ENCODE measurements at regions not wholly inside any gene's neighbourhood (a gene's known extent, or its start where the extent isn't known, plus 50 kb on each side); places are given as distances from the start of the nearest gene placed in this dataset.
"Not testable (repeated sequence)": the region's sequence is repeated elsewhere in the genome, so short reads cannot be mapped to it uniquely, and the experiment has no call there.

- DNase-seq (ENCODE audit: low read depth in 2 of 2) = no peak
Observed at GRCh38 chr7:156547884-156548561, 92.6 kb upstream of the RNF32 start.

- DNase-seq (ENCODE audit: low read depth in 2 of 2) = no peak
Observed at GRCh38 chr7:156545979-156546378, 94.6 kb upstream of the RNF32 start.

DNA sequence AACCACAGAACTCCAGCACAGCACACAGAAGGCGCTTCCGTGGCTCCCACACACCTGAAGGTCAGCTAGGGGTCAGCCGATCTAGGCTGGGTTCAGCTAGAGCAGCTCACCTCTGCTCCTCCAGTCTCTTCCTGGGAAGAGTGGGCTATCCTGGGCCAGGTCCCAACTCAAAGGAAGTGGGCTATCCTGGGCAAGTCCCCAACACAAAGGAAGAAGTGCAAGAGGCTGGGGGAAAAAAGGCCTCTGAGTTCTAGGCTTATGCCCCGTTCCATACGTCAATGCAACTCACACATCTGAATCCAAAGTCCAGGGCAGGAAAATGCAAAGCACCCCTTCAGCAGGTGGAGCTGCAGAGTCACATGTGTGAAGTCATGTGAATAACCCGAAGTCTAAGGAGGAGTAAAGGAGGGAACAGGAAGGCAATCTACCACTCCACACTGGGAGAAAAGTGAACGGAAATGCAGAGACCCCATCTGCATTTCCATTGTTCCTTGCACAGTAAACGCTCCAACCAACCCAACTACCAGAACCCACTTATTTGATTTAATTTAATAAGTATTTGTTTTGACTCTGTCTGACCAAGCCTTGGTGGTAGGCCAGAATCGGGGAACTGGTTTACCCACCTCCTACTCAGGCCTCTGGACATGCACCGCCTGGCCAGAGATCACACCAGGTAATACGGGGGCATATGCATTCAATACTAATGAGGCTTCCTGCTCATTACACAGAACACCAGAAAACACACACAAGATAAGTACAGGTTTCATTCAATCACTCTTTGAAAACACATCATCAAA lies 95.5 kb upstream of the RNF32 start:
- DNase-seq (ENCODE audit: low read depth in 2 of 2) = no peak

DNA sequence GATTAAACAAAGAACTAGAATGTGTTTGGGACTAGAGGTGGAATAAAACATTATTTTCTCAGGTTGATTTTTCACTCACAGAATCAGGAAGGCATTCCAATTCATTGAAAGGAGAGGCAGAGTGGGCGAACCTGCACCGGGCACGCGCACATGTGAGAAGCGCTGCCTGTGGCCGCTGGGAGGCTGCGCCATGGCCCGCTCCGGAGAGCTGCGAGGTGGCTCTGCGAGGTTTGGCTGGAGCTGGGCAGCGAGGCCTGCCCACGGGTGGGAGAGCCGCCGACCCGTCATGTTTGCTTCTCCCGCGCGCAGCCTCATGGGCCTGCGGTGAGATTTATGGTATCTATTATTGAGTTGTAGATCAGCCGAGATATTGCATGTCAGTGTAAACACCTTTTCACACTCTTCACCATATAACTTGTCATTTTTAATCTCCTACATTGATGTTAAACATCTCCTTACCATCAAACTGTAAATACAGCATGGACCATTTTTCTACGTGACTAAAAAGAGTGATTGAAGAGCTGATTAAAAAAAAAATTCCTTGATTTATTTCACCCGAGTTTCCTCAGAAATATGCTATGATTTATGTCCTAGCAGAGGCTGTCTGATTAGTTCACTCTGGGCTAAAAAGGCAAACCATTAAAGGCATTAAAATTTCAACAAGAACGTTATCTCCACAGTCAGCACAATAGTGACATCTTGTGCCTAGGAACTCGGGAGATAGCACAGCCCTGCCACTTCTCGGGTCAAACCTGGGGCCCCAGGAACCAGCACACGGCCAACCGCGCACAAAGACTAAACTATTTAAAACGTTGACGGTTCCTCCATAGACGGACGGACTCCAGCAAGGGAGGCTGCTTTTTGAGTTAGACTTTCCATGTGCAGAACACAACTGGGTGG lies 96.6 kb upstream of the RNF32 start:
- no peak for DNase-seq (ENCODE audit: low read depth in 2 of 2)

DNA sequence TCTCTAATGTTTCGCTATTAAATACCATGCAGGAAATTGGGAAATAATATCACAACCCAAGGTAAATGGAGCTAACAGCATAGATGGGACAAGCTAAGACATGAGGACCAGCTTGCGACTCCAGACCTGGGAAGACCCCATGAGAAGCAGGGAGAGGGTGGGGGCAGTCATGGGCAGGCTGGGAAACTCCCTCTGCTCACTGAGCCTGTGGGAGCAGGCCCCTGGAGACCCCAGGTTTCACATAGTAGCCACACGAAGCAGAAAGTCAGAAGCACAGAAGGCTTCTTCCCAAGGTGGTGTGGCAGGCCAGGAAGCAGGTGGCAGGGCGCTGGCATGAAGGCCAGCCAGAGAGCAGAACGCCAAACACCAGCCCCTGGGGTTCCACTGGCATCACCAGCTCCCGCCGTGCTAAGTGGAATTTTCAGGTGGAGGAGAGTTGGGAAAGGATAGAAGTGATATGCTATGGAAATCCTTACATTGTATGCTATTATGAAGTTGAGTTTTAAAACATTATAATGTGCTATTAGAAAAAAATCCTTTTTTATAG lies 99.9 kb upstream of the RNF32 start:
- no peak for DNase-seq (ENCODE audit: low read depth in 2 of 2)

- no peak for DNase-seq (ENCODE audit: low read depth in 2 of 2)
Observed at GRCh38 chr7:156539999-156540398, 100.6 kb upstream of the RNF32 start.

DNA sequence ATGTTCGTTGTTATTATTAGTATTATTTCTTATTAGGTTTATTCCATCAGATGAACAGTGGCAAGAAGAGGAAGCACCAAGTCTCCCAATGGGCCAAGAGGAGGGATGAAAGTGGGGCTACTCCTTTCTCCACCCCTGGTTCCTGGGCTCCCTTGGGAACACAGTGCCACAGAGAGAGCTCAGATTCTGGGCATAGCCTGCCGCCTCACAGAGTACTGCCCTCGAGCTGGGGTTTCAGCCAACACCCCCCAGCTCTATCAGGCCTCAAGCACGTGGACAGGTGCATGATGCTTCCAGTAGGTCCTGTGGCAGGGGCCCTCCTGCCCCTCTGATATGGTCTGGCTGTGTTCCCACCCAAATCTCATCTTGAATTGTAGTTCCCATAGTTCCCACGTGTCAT lies 103.6 kb upstream of the RNF32 start:
- no peak for DNase-seq (ENCODE audit: low read depth in 2 of 2)

DNA sequence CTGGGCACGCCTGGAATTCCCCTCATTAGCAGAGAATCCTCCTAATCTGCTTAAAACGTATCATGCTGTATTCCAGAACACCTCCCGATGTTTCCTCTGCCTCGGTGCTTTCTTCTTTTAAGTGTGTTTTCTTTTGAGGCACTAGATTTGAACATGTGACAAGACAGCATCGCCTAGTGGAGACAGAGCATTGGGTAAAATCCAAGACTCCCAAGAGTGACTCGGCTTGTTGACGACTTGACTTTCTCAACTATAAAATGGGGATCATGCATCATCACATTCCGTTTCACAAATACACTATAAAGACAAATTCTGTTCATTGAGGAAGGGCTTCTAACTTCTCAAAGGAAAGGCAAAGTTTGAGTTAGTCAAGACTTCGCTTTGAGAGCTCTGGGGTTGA lies 105.6 kb upstream of the RNF32 start:
- no peak for DNase-seq (ENCODE audit: low read depth in 2 of 2)

GRCh38 chr7:156533964-156534363 lies 106.6 kb upstream of the RNF32 start:
- no peak for DNase-seq (ENCODE audit: low read depth in 2 of 2)

- DNase-seq (ENCODE audit: low read depth in 2 of 2) = no peak
Observed at GRCh38 chr7:156533420-156533819, 107.2 kb upstream of the RNF32 start.

DNA sequence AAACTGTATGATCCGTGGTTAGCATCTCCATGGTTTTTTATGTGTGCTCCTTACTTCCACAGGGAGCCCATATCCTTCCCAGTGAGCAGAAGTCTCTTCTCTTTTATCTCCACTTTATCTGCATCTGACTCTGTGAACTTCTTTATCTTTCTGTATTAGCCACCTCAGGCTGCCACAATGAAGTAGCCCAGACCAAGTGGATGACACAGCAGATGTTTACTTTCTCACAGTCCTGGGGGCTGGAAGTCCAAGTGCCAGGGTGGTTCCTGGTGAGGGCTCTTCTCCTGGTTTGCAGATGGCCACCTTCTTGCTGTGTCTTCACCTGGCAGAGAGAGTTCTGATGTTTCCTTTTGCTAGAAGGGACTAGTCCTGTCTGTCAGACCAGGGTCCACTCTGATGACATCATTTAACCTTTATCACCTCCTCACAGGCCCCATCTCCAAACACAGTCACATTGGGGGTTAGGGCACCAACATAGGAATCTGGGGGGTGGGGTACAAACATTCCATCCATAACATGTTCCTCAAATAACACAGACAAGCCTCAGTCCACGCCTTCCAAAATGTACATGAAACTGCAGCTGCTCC lies 108.5 kb upstream of the RNF32 start:
- DNase-seq (ENCODE audit: low read depth in 2 of 2) = no peak

GRCh38 chr7:156529956-156530355 lies 110.6 kb upstream of the RNF32 start:
- DNase-seq (ENCODE audit: low read depth in 2 of 2) = no peak

DNA sequence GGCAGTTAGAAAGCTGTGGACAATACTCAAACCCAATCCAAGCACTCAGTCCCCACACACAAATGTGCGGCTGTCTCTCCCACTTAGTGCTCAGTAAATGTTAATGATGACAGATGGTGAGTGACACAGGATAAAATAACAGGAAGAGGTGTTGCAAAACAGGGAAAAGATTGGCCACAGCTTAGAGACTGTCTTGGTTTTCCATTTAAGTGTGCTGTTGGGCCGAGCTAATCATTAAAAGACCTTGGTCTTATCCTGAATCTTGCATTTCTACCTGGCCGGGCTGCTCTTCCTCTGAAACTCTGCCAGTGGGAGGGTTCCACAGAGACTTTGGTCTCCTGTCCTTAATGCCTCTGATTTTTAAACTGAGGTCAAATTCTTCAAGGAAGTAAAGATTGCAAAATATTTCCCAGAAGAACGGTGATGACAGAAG lies 113.1 kb upstream of the RNF32 start:
- DNase-seq (ENCODE audit: low read depth in 2 of 2) = no peak

DNA sequence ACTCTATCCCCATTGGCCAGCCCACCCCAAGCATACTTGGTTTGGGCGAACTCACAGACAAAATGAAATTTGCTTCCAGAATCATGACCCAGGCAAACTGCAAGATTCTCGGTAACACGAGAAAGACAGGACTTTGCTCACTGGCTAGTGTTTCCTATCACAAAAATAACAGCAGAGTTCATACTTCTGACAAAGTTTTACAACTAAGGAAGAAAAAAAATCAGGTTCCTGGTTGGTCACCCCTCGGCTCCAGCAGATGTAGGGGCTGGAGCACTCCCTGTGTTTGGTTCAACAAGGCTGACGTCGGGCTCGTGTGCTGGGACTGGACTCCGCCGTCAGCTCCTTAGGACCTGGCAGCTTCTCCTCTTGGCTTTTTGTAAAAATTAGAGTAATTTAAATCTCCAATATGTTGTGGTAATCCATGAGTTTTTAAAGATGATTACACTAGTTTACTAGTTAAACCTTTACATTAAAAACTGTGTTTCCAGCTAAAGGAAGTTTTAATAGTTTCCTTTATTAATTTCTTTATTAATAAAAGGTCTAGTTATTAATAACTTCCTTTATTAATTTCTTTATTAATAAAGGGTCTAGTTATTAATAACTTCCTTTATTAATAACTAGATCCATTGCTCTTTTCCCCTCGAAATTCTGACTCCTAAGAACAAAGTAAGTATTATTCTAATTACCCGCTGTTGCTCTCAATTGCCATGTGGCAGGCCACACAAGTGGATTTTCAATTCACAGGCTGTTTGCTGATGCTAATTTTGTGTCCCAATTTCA lies 115.6 kb upstream of the RNF32 start:
- no peak for DNase-seq (ENCODE audit: low read depth in 2 of 2)

GRCh38 chr7:156523447-156524048 lies 117.0 kb upstream of the RNF32 start:
- DNase-seq (ENCODE audit: low read depth in 2 of 2) = no peak

GRCh38 chr7:156522801-156523200 lies 117.8 kb upstream of the RNF32 start:
- no peak for DNase-seq (ENCODE audit: low read depth in 2 of 2)

DNA sequence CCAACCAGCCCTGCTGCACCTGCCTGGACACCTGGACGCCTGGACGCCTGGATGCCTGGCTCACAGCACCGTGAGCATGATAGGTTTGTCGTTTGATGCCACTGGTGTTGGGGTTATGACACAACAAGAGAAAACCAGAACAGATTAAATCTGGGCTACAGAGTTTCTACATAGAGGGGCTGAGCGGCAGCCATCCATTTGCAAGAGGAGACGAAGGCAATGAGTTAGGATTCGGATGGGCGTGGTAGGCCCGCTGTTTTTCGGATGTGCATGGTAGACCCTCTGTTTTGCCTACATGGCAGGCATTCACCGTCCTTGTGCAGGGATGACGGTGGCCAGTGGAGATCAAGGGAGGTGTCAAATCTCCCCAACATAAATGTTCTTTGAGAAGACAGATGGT lies 121.5 kb upstream of the RNF32 start:
- no peak for DNase-seq (ENCODE audit: low read depth in 2 of 2)

DNA sequence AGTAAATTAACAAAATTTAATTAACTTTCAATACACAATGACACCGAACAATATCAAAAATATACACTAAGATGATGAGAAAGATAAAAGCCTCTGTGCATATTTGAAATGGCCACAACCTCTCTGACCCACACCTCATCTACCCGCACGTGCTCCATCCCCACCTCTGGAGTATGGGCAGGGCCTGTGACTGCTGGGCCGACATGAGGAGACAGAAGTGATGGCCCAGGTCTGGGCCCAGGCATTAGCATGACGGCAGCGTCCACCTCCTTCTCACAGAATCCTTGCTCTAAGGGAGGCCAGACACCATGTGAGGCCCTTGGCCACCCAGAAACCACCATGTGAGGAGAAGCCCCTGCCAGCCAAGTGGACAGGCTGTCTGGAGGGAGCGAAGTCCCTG lies 122.1 kb upstream of the RNF32 start:
- no peak for DNase-seq (ENCODE audit: low read depth in 2 of 2)

DNA sequence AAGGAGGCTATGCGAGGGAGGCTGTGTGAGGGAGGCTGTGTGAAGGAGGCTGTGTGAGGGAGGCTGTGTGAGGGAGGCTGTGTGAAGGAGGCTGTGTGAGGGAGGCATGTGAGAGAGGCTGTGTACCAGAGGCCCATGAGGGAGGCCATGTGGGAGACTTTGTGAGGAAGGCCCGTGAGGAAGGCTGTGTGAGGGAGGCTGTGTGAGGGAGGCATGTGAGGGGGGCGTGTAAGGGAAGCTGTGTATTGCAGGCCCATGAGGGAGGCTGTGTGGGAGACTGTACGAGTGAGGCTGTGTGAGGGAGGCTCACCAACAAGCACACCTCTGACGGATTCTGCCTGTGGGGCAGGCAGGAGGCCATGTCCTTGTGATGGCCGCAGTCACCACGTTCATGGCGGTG lies 122.7 kb upstream of the RNF32 start:
- DNase-seq (ENCODE audit: low read depth in 2 of 2) = not testable (repeated sequence)

DNA sequence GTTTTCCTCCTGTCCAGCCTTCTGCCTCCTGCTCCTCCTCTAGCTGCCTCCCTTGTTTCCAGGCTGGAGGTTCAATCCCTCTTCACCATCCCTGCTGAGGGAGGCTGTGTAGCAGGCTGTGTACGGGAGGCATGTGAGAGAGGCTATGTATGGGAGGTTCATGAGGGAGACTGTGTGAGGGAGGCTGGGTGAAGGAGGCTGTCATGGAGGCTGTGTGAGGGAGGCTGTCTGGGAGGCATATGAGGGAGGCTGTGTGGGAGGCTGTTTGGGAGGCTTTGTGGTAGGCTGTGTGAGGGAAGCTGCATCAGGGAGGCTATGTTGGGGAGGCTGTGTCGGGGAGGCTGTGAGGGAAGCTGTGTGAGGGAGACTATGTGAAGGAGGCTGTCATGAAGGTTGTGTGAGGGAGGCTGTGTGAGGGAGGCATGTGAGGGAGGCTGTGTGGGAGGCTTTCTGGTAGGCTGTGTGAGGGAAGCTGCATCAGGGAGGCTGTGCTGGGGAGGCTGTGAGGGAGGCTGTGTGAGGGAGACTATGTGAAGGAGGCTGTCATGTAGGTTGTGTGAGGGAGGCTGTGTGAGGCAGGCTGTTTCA lies 123.7 kb upstream of the RNF32 start:
- DNase-seq (ENCODE audit: low read depth in 2 of 2) = no peak

All from stimulated activated CD4-positive, alpha-beta T cell treated with anti-CD3 and anti-CD28 coated beads, Interleukin-4, amount 100 ng/mL, for 48 hours (primary cell).